Trophoblast cell (in vitro differentiated cells and primary cell): ENCODE measurements at regions not wholly inside any gene's neighbourhood (a gene's known extent, or its start where the extent isn't known, plus 50 kb on each side); places are given as distances from the start of the nearest gene placed in this dataset.

Source experiments
- DNase-seq, 2 donors: peaks; one replicate each; pipeline ENCODE4 v3.0.0-alpha.2; 2016
- H2AFZ ChIP-seq: 2 replicates; pipeline ENCODE4 v1.6.1; 2013; ENCODE audit warnings: low read length, moderate library complexity, mild to moderate bottlenecking; ENCODE audit not compliant: insufficient read depth, poor library complexity
- H2AK5ac ChIP-seq: 2 replicates; pipeline ENCODE4 v1.6.1; 2013; ENCODE audit warnings: mild to moderate bottlenecking, low read length
- H2BK120ac ChIP-seq: 2 replicates; pipeline ENCODE4 v1.6.1; 2013; ENCODE audit warnings: low read length, mild to moderate bottlenecking, moderate library complexity; ENCODE audit not compliant: insufficient read depth, poor library complexity
- H2BK12ac ChIP-seq: 2 replicates; pipeline ENCODE4 v1.6.1; 2013; ENCODE audit warnings: mild to moderate bottlenecking, low read length, moderate library complexity
- H2BK5ac ChIP-seq: 2 replicates; pipeline ENCODE4 v1.6.1; 2013; ENCODE audit warnings: low read length, low read depth, moderate library complexity, mild to moderate bottlenecking; ENCODE audit not compliant: poor library complexity
- H3K14ac ChIP-seq: 2 replicates; pipeline ENCODE4 v1.6.1; 2013; ENCODE audit warnings: mild to moderate bottlenecking, low read length
- H3K18ac ChIP-seq: 2 replicates; pipeline ENCODE4 v1.6.1; 2013; ENCODE audit warnings: mild to moderate bottlenecking, low read length
- H3K23ac ChIP-seq: 2 replicates; pipeline ENCODE4 v1.6.1; 2013; ENCODE audit warnings: low read length
- H3K27ac ChIP-seq: 2 replicates; pipeline ENCODE4 v1.5.1; 2013; ENCODE audit warnings: low read depth, mild to moderate bottlenecking, inconsistent platforms, low read length, moderate library complexity
- H3K27me3 ChIP-seq: 2 replicates; pipeline ENCODE4 v1.6.1; 2013; ENCODE audit warnings: inconsistent platforms, mild to moderate bottlenecking, low read length, moderate library complexity; ENCODE audit not compliant: insufficient read depth
- H3K36me3 ChIP-seq, 2 experiments: 1 replicate in 1 of 2; 2 replicates in 1 of 2; pipeline ENCODE4 v1.6.1; 2013; ENCODE audit warnings: low read length in 2 of 2, mild to moderate bottlenecking in 2 of 2, moderate library complexity in 1 of 2; ENCODE audit not compliant: insufficient read depth in 2 of 2, control insufficient read depth in 1 of 2
- H3K4ac ChIP-seq: 2 replicates; pipeline ENCODE4 v1.6.1; 2013; ENCODE audit warnings: low read depth, mild to moderate bottlenecking, low read length, moderate library complexity
- H3K4me1 ChIP-seq, 2 experiments: 1 replicate in 1 of 2; 2 replicates in 1 of 2; pipeline ENCODE4 v1.6.1; 2013; ENCODE audit warnings: low read length in 2 of 2, mild to moderate bottlenecking in 2 of 2, moderate library complexity in 1 of 2; ENCODE audit not compliant: insufficient read depth in 2 of 2, control insufficient read depth in 1 of 2
- H3K4me2 ChIP-seq: 2 replicates; pipeline ENCODE4 v1.6.1; 2013; ENCODE audit warnings: inconsistent platforms, mild to moderate bottlenecking, low read length, moderate library complexity
- H3K4me3 ChIP-seq: 2 replicates; pipeline ENCODE4 v1.5.1; 2013; ENCODE audit warnings: mild to moderate bottlenecking, low read depth, low read length, inconsistent platforms
- H3K79me1 ChIP-seq: one replicate; pipeline ENCODE4 v1.6.1; 2013; ENCODE audit warnings: low read length
- H3K79me2 ChIP-seq: 2 replicates; pipeline ENCODE4 v1.6.1; 2013; ENCODE audit warnings: low read length, mild to moderate bottlenecking; ENCODE audit not compliant: control insufficient read depth, insufficient read depth, poor library complexity
- H3K9ac ChIP-seq: 2 replicates; pipeline ENCODE4 v1.6.1; 2013; ENCODE audit warnings: mild to moderate bottlenecking, low read length
- H3K9me3 ChIP-seq: 2 replicates; pipeline ENCODE4 v1.6.1; 2013; ENCODE audit warnings: low read depth, mild to moderate bottlenecking, control low read depth, inconsistent platforms, low read length; ENCODE audit not compliant: insufficient read depth
- H4K12ac ChIP-seq: 2 replicates; pipeline ENCODE4 v1.6.1; 2013; ENCODE audit warnings: low read depth, mild to moderate bottlenecking, low read length, moderate library complexity
- H4K8ac ChIP-seq: 2 replicates; pipeline ENCODE4 v1.6.1; 2013; ENCODE audit warnings: low read depth, mild to moderate bottlenecking, low read length, moderate library complexity
- H4K91ac ChIP-seq: one replicate; pipeline ENCODE4 v1.6.1; 2013; ENCODE audit warnings: low read depth, mild to moderate bottlenecking, low read length, moderate library complexity
- WGBS: extraction: QIAGEN DNeasy Blood & Tissue Kit; methylation state at CpG from one replicate; pipeline ENCODE4 v1.1.7; 2013; ENCODE audit warnings: missing lambda C conversion rate; ENCODE audit not compliant: insufficient read length, insufficient coverage; ENCODE audit errors: extremely low coverage; 5-methylcytosine and 5-hydroxymethylcytosine counted together

DNA sequence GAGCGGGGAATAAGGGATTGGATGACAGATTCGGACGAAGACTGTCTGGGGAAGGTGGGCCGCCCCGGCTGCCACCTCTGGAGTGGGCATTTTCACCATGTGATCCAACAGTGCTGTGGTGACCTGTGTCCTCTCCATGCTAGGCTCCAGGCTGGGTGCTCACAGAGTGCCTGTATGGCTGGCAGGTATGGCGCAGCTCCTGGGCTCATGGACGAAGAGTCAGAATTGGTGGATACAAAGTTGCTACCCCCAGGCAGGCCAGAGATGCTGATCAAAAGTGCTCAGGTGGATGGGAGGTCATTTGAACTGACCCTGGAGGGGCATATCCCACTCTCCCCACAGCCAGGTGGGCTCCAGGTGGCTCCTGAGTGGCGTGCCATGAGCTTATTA lies 111.3 kb upstream of the UQCRFS1 start:
- no peak overlapping the region for H3K27ac ChIP-seq
- H4K12ac ChIP-seq: no peak overlapping the region
- no peak overlapping the region for H4K8ac ChIP-seq
- no peak overlapping the region for H3K4me2 ChIP-seq
- H3K9ac ChIP-seq: no peak overlapping the region
- H3K18ac ChIP-seq: no peak overlapping the region
- no peak overlapping the region for H3K23ac ChIP-seq
- H3K14ac ChIP-seq: no peak overlapping the region
- no peak overlapping the region for H2BK5ac ChIP-seq
- no peaks in the 10 kb centered on the region for H3K4me1 ChIP-seq
- H4K91ac ChIP-seq: no peak overlapping the region
- peaks cover 6% of the 10 kb centered on the region for H3K9me3 ChIP-seq
- H2AFZ ChIP-seq: no peak overlapping the region
- no peak overlapping the region for H3K4me3 ChIP-seq
- no peak overlapping the region for H2BK12ac ChIP-seq
- no peaks in the 10 kb centered on the region for H3K79me2 ChIP-seq
- DNase-seq: no peak
- no peaks in the 10 kb centered on the region for H3K36me3 ChIP-seq
- H2AK5ac ChIP-seq: no peak overlapping the region
- H3K4ac ChIP-seq: no peak overlapping the region
- H3K79me1 ChIP-seq: no peaks in the 10 kb centered on the region
- no peaks in the 10 kb centered on the region for H3K27me3 ChIP-seq
- no CpG with 5 or more reads among the region's 8 CpGs for WGBS
- H2BK120ac ChIP-seq: no peak overlapping the region

GRCh38 chr19:29324717-29325116 lies 111.8 kb upstream of the UQCRFS1 start:
- no peaks in the 10 kb centered on the region for H3K27me3 ChIP-seq

DNA sequence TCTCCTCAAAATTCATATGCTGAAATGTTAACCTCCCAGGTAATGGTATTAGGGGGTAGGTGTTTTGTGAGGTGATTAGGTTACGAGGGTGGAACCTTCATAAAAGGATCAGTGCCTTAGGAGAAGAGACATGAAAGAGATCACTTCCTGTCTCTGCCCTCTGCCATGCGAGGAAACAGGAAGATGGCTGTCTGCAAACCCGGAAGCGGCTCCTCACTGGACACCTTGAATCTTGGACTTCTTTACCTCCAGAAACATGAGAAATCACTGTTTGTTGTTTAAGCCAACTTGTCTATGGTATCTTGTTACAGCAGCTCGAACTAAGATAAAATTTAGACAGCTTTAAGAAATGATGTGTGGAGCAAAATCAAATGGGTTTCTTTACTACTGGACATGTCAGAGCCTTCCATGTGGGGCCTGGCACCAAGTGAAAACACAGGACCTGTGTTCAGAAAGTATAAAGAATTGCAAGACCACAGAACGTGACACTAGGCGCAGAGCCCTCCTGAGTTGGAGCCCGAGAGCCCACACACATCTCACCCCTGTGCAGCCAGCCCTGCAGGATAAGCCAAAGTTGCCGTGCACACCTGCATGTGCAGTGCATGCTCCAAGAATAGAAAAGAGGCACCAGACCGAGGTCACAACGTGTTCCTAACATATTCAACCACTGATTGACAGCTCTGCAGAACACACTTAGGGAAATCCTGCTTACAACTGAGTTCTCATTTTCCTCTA lies 112.5 kb upstream of the UQCRFS1 start:
- Histone ChIP-seq H2BK12ac (no peak overlapping the region), H3K23ac (no peak overlapping the region), H3K14ac (no peak overlapping the region), H3K79me2 (no peaks in the 10 kb centered on the region), H2BK120ac (no peak overlapping the region), H3K4me1 (no peaks in the 10 kb centered on the region), H4K8ac (no peak overlapping the region), H2BK5ac (no peak overlapping the region), H3K18ac (no peak overlapping the region), H3K9me3 (peaks cover 11% of the 10 kb centered on the region), H3K4me2 (no peak overlapping the region), H3K36me3 (no peaks in the 10 kb centered on the region), H3K27me3 (no peaks in the 10 kb centered on the region), H4K12ac (no peak overlapping the region), H4K91ac (no peak overlapping the region), H3K4ac (no peak overlapping the region), H3K79me1 (no peaks in the 10 kb centered on the region), H3K27ac (no peak overlapping the region), H2AFZ (no peak overlapping the region), H3K9ac (no peak overlapping the region), H3K4me3 (no peak overlapping the region), H2AK5ac (no peak overlapping the region)
- no peak for DNase-seq
- no CpG with 5 or more reads among the region's 11 CpGs for WGBS

More at GRCh38 chr19:29324717-29325116, 111.8 kb upstream of the UQCRFS1 start:
- no peak overlapping the region for H3K4ac ChIP-seq
- H3K4me1 ChIP-seq: no peaks in the 10 kb centered on the region
- H2AK5ac ChIP-seq: no peak overlapping the region
- no peak overlapping the region for H3K9ac ChIP-seq
- H4K91ac ChIP-seq: no peak overlapping the region
- DNase-seq: no peak
- H2AFZ ChIP-seq: no peak overlapping the region
- H3K14ac ChIP-seq: no peak overlapping the region
- H3K4me3 ChIP-seq: no peak overlapping the region
- no peak overlapping the region for H2BK12ac ChIP-seq
- no peak overlapping the region for H3K18ac ChIP-seq
- no peak overlapping the region for H2BK120ac ChIP-seq
- H2BK5ac ChIP-seq: no peak overlapping the region
- no peaks in the 10 kb centered on the region for H3K36me3 ChIP-seq
- no peak overlapping the region for H3K23ac ChIP-seq
- H3K79me1 ChIP-seq: no peaks in the 10 kb centered on the region
- no peaks in the 10 kb centered on the region for H3K79me2 ChIP-seq
- H3K4me2 ChIP-seq: no peak overlapping the region
- peaks cover 9% of the 10 kb centered on the region for H3K9me3 ChIP-seq
- H4K12ac ChIP-seq: no peak overlapping the region
- H3K27ac ChIP-seq: no peak overlapping the region
- H4K8ac ChIP-seq: no peak overlapping the region
- no CpG with 5 or more reads among the region's 6 CpGs for WGBS

GRCh38 chr19:29326351-29326750 lies 113.4 kb upstream of the UQCRFS1 start:
- no peak overlapping the region for H3K9ac ChIP-seq
- H2BK120ac ChIP-seq: no peak overlapping the region
- no CpG with 5 or more reads among the region's 4 CpGs for WGBS
- no peak for DNase-seq
- H2BK12ac ChIP-seq: no peak overlapping the region
- H2BK5ac ChIP-seq: no peak overlapping the region
- peaks cover 14% of the 10 kb centered on the region for H3K9me3 ChIP-seq
- H3K79me2 ChIP-seq: no peaks in the 10 kb centered on the region
- H3K23ac ChIP-seq: no peak overlapping the region
- no peak overlapping the region for H4K8ac ChIP-seq
- H2AK5ac ChIP-seq: no peak overlapping the region
- H4K12ac ChIP-seq: no peak overlapping the region
- no peak overlapping the region for H3K14ac ChIP-seq
- no peak overlapping the region for H3K4me3 ChIP-seq
- no peak overlapping the region for H4K91ac ChIP-seq
- H3K4me2 ChIP-seq: no peak overlapping the region
- H3K4me1 ChIP-seq: no peaks in the 10 kb centered on the region
- no peak overlapping the region for H3K27ac ChIP-seq
- H3K79me1 ChIP-seq: no peaks in the 10 kb centered on the region
- H2AFZ ChIP-seq: no peak overlapping the region
- no peak overlapping the region for H3K4ac ChIP-seq
- H3K36me3 ChIP-seq: no peaks in the 10 kb centered on the region
- no peaks in the 10 kb centered on the region for H3K27me3 ChIP-seq
- no peak overlapping the region for H3K18ac ChIP-seq
